Activated naive CD4-positive, alpha-beta T cell treated with anti-CD3 and anti-CD28 coated beads for 36 hours (primary cell): ENCODE measurements at regions not wholly inside any gene's neighbourhood (a gene's known extent, or its start where the extent isn't known, plus 50 kb on each side); places are given as distances from the start of the nearest gene placed in this dataset.

Experiments used
- CTCF ChIA-PET: fragments of 350-600 bp; sonication (Branson Sonifier 250); formaldehyde crosslinking; loops from one replicate; lab custom pipeline; 2021; ENCODE audit warnings: antibody characterized with exemption; lab: Charles Lee
- DNase-seq: peaks from one replicate; pipeline ENCODE4 v3.0.0-alpha.2; 2020
- H3K27ac Mint-ChIP-seq: one replicate; pipeline ENCODE4 v1.8.0; 2021; ENCODE audit warnings: mild to moderate bottlenecking, mixed read lengths
- H3K27me3 Mint-ChIP-seq: one replicate; pipeline ENCODE4 v1.8.0; 2021; ENCODE audit warnings: low read depth, mixed read lengths
- H3K36me3 Mint-ChIP-seq: one replicate; pipeline ENCODE4 v1.8.0; 2021; ENCODE audit warnings: low read depth, mixed read lengths
- H3K4me1 Mint-ChIP-seq: one replicate; pipeline ENCODE4 v1.8.0; 2021; ENCODE audit warnings: low read depth, mixed read lengths
- H3K4me3 Mint-ChIP-seq: one replicate; pipeline ENCODE4 v1.8.0; 2021; ENCODE audit warnings: mild to moderate bottlenecking, moderate library complexity, mixed read lengths
- H3K9me3 Mint-ChIP-seq: one replicate; pipeline ENCODE4 v1.8.0; 2021; ENCODE audit warnings: mixed read lengths
- intact Hi-C: fragments of 100-400 bp; cut with micrococcal nuclease; formaldehyde crosslinking; loops from one replicate; pipeline ENCODE4 v1.15.1; 2023

- H3K36me3 Mint-ChIP-seq: no peaks in the 10 kb centered on the region
- H3K27me3 Mint-ChIP-seq: no peaks in the 10 kb centered on the region
- no peak overlapping the region for H3K27ac Mint-ChIP-seq
- intact Hi-C loops: no loop called here
- no peaks in the 10 kb centered on the region for H3K9me3 Mint-ChIP-seq
- CTCF ChIA-PET: no interaction called here
- DNase-seq: no peak
- H3K4me3 Mint-ChIP-seq: no peak overlapping the region
- no peaks in the 10 kb centered on the region for H3K4me1 Mint-ChIP-seq
These were observed 680.6 kb downstream of the NTRK3 start for GRCh38 chr15:87575896-87576473.

- Mint-ChIP-seq H3K27me3 (no peaks in the 10 kb centered on the region), H3K4me1 (peaks cover 10% of the 10 kb centered on the region), H3K27ac (no peak overlapping the region), H3K9me3 (no peaks in the 10 kb centered on the region), H3K36me3 (no peaks in the 10 kb centered on the region), H3K4me3 (no peak overlapping the region)
- CTCF ChIA-PET: no interaction called here
- no peak for DNase-seq
- intact Hi-C loops: no loop called here
These were observed 683.0 kb downstream of the NTRK3 start for GRCh38 chr15:87573534-87573933.

- Mint-ChIP-seq H3K4me3 (no peak overlapping the region), H3K36me3 (no peaks in the 10 kb centered on the region), H3K27me3 (no peaks in the 10 kb centered on the region), H3K27ac (no peak overlapping the region), H3K4me1 (peaks cover 10% of the 10 kb centered on the region), H3K9me3 (no peaks in the 10 kb centered on the region)
- no peak for DNase-seq
- intact Hi-C loops: no loop called here
- CTCF ChIA-PET: no interaction called here
These were observed 683.5 kb downstream of the NTRK3 start for GRCh38 chr15:87573039-87573438.

- no peak overlapping the region for H3K4me3 Mint-ChIP-seq
- intact Hi-C loops: no loop called here
- H3K27me3 Mint-ChIP-seq: no peaks in the 10 kb centered on the region
- peaks cover 10% of the 10 kb centered on the region for H3K4me1 Mint-ChIP-seq
- CTCF ChIA-PET: no interaction called here
- H3K36me3 Mint-ChIP-seq: no peaks in the 10 kb centered on the region
- DNase-seq: no peak
- H3K27ac Mint-ChIP-seq: no peak overlapping the region
- no peaks in the 10 kb centered on the region for H3K9me3 Mint-ChIP-seq
These were observed 684.1 kb downstream of the NTRK3 start for GRCh38 chr15:87572381-87572910.

- H3K27ac Mint-ChIP-seq: no peak overlapping the region
- H3K27me3 Mint-ChIP-seq: no peaks in the 10 kb centered on the region
- CTCF ChIA-PET: no interaction called here
- H3K36me3 Mint-ChIP-seq: no peaks in the 10 kb centered on the region
- intact Hi-C loops: no loop called here
- no peaks in the 10 kb centered on the region for H3K9me3 Mint-ChIP-seq
- no peak overlapping the region for H3K4me3 Mint-ChIP-seq
- DNase-seq: no peak
- peaks cover 10% of the 10 kb centered on the region for H3K4me1 Mint-ChIP-seq
These were observed 686.3 kb downstream of the NTRK3 start for GRCh38 chr15:87570206-87570605.

- CTCF ChIA-PET: no interaction called here
- no peak overlapping the region for H3K4me3 Mint-ChIP-seq
- intact Hi-C loops: no loop called here
- no peaks in the 10 kb centered on the region for H3K36me3 Mint-ChIP-seq
- DNase-seq: no peak
- no peaks in the 10 kb centered on the region for H3K27me3 Mint-ChIP-seq
- H3K9me3 Mint-ChIP-seq: no peaks in the 10 kb centered on the region
- peaks cover 10% of the 10 kb centered on the region for H3K4me1 Mint-ChIP-seq
- no peak overlapping the region for H3K27ac Mint-ChIP-seq
These were observed 687.0 kb downstream of the NTRK3 start for GRCh38 chr15:87569581-87569980.

GRCh38 chr15:87567406-87568030 lies 689.0 kb downstream of the NTRK3 start:
- Mint-ChIP-seq H3K27me3 (no peaks in the 10 kb centered on the region), H3K27ac (no peak overlapping the region), H3K36me3 (no peaks in the 10 kb centered on the region), H3K4me3 (no peak overlapping the region), H3K4me1 (peaks cover 10% of the 10 kb centered on the region), H3K9me3 (no peaks in the 10 kb centered on the region)
- CTCF ChIA-PET: no interaction called here
- intact Hi-C loops: no loop called here
- no peak for DNase-seq

- no peak overlapping the region for H3K27ac Mint-ChIP-seq
- CTCF ChIA-PET: no interaction called here
- H3K36me3 Mint-ChIP-seq: no peaks in the 10 kb centered on the region
- intact Hi-C loops: no loop called here
- no peak for DNase-seq
- H3K9me3 Mint-ChIP-seq: no peaks in the 10 kb centered on the region
- H3K4me1 Mint-ChIP-seq: peaks cover 10% of the 10 kb centered on the region
- H3K4me3 Mint-ChIP-seq: no peak overlapping the region
- no peaks in the 10 kb centered on the region for H3K27me3 Mint-ChIP-seq
These were observed 690.3 kb downstream of the NTRK3 start for GRCh38 chr15:87566236-87566635.

GRCh38 chr15:87564681-87565080 lies 691.9 kb downstream of the NTRK3 start:
- Mint-ChIP-seq H3K9me3 (peaks cover 4% of the 10 kb centered on the region), H3K27me3 (peaks cover 2% of the 10 kb centered on the region), H3K27ac (no peak overlapping the region), H3K36me3 (no peaks in the 10 kb centered on the region), H3K4me3 (no peak overlapping the region), H3K4me1 (peaks cover 4% of the 10 kb centered on the region)
- no peak for DNase-seq
- intact Hi-C loops: no loop called here
- CTCF ChIA-PET: no interaction called here

- peaks cover 2% of the 10 kb centered on the region for H3K4me1 Mint-ChIP-seq
- H3K4me3 Mint-ChIP-seq: no peak overlapping the region
- intact Hi-C loops: no loop called here
- H3K27me3 Mint-ChIP-seq: peaks cover 2% of the 10 kb centered on the region
- no peak for DNase-seq
- H3K27ac Mint-ChIP-seq: no peak overlapping the region
- H3K9me3 Mint-ChIP-seq: peaks cover 4% of the 10 kb centered on the region
- no peaks in the 10 kb centered on the region for H3K36me3 Mint-ChIP-seq
- CTCF ChIA-PET: no interaction called here
These were observed 692.7 kb downstream of the NTRK3 start for GRCh38 chr15:87563869-87564268.

- peaks cover 6% of the 10 kb centered on the region for H3K27me3 Mint-ChIP-seq
- CTCF ChIA-PET: no interaction called here
These were observed 694.3 kb downstream of the NTRK3 start for GRCh38 chr15:87562203-87562602.

GRCh38 chr15:87561641-87562040 lies 694.9 kb downstream of the NTRK3 start:
- Mint-ChIP-seq H3K4me3 (no peak overlapping the region), H3K36me3 (no peaks in the 10 kb centered on the region), H3K27me3 (peaks cover 8% of the 10 kb centered on the region), H3K27ac (no peak overlapping the region), H3K4me1 (no peaks in the 10 kb centered on the region), H3K9me3 (peaks cover 4% of the 10 kb centered on the region)
- CTCF ChIA-PET: no interaction called here
- intact Hi-C loops: no loop called here
- DNase-seq: no peak

More at GRCh38 chr15:87562203-87562602, 694.3 kb downstream of the NTRK3 start:
- peaks cover 4% of the 10 kb centered on the region for H3K9me3 Mint-ChIP-seq
- no peaks in the 10 kb centered on the region for H3K36me3 Mint-ChIP-seq
- H3K4me3 Mint-ChIP-seq: no peak overlapping the region
- intact Hi-C loops: no loop called here
- no peaks in the 10 kb centered on the region for H3K4me1 Mint-ChIP-seq
- DNase-seq: no peak
- no peak overlapping the region for H3K27ac Mint-ChIP-seq

- Mint-ChIP-seq H3K27me3 (peaks cover 11% of the 10 kb centered on the region), H3K36me3 (peaks cover 4% of the 10 kb centered on the region), H3K4me3 (no peak overlapping the region), H3K27ac (no peak overlapping the region), H3K9me3 (peaks cover 6% of the 10 kb centered on the region), H3K4me1 (no peaks in the 10 kb centered on the region)
- intact Hi-C loops: no loop called here
- no peak for DNase-seq
- CTCF ChIA-PET: no interaction called here
These were observed 698.7 kb downstream of the NTRK3 start for GRCh38 chr15:87557881-87558280.
